SH-SY5Y (cell line): ENCODE measurements at regions not wholly inside any gene's neighbourhood (a gene's known extent, or its start where the extent isn't known, plus 50 kb on each side); places are given as distances from the start of the nearest gene placed in this dataset.

Experiments used
- GATA2 ChIP-seq: IDR thresholded peaks from 2 replicates; pipeline ENCODE4 v1.6.1; 2011; ENCODE audit warnings: mild to moderate bottlenecking, low read depth, low read length
- GATA3 ChIP-seq: IDR thresholded peaks from 2 replicates; pipeline ENCODE4 v1.6.1; 2011; ENCODE audit warnings: low read depth, mild to moderate bottlenecking, low read length, moderate library complexity

- no peak for TF ChIP-seq GATA2
- no peak for TF ChIP-seq GATA3
Measured at GRCh38 chr2:193687195-193687594, 1492.5 kb upstream of the TMEFF2 start.
